Skeletal muscle tissue (tissue), 3 donors: ENCODE measurements at regions not wholly inside any gene's neighbourhood (a gene's known extent, or its start where the extent isn't known, plus 50 kb on each side); places are given as distances from the start of the nearest gene placed in this dataset.
A peak's percentile ranks its signal among the peaks of the same experiment; 100 is the strongest.
"Not testable (repeated sequence)": the region's sequence is repeated elsewhere in the genome, so short reads cannot be mapped to it uniquely, and the experiment has no call there.

Experiments
- H3K27ac ChIP-seq: one replicate; pipeline ENCODE4 v1.7.0; 2013; ENCODE audit warnings: mild to moderate bottlenecking, low read depth, low read length, inconsistent platforms
- H3K27me3 ChIP-seq, 3 donors: one replicate each; pipeline ENCODE4 v1.7.0; 2013; ENCODE audit warnings: low read length in 3 of 3; ENCODE audit not compliant: control insufficient read depth in 3 of 3, insufficient read depth in 3 of 3
- H3K36me3 ChIP-seq, 3 donors: one replicate each; pipeline ENCODE4 v1.7.0; 2013; ENCODE audit warnings: low read length in 3 of 3; ENCODE audit not compliant: control insufficient read depth in 3 of 3, insufficient read depth in 3 of 3
- H3K4me1 ChIP-seq, 3 donors: one replicate each; pipeline ENCODE4 v1.7.0; 2013; ENCODE audit warnings: low read length in 3 of 3, mild to moderate bottlenecking in 3 of 3; ENCODE audit not compliant: control insufficient read depth in 3 of 3, insufficient read depth in 3 of 3
- H3K4me3 ChIP-seq, 3 donors: one replicate each; pipeline ENCODE4 v1.7.0; 2013; ENCODE audit warnings: low read length in 3 of 3
- H3K9ac ChIP-seq, 3 donors: one replicate each; pipeline ENCODE4 v1.7.0; 2013; ENCODE audit warnings: low read length in 3 of 3, mild to moderate bottlenecking in 3 of 3, moderate library complexity in 2 of 3, low read depth in 1 of 3
- H3K9me3 ChIP-seq, 3 donors: one replicate each; pipeline ENCODE4 v1.7.0; 2013; ENCODE audit warnings: low read length in 3 of 3; ENCODE audit not compliant: control insufficient read depth in 3 of 3
- donor health status: Osteomylitis.

- H3K9ac ChIP-seq, H3K27me3 ChIP-seq, H3K4me1 ChIP-seq, H3K27ac ChIP-seq, H3K9me3 ChIP-seq, H3K36me3 ChIP-seq, H3K4me3 ChIP-seq: not testable (repeated sequence)
Observed at GRCh38 chr1:118511922-118512321, 326.9 kb upstream of the SPAG17 start.

- Histone ChIP-seq H3K27me3 (no peaks in the 10 kb centered on the region), H3K9ac (peak overlapping the region in 1 of 3 donors; percentile 29), H3K9me3 (no peaks in the 10 kb centered on the region), H3K27ac (peak overlapping the region; percentile 45), H3K4me1 (peaks cover 13 to 20% (median 16%) of the 10 kb centered on the region in 3 donors), H3K36me3 (no peaks in the 10 kb centered on the region), H3K4me3 (no peak overlapping the region)
Observed at GRCh38 chr1:118504867-118505266, 319.8 kb upstream of the SPAG17 start.

GRCh38 chr1:118504221-118504644 is 319.2 kb upstream of the SPAG17 start:
- Histone ChIP-seq H3K9me3 (no peaks in the 10 kb centered on the region), H3K4me1 (peaks cover 13 to 20% (median 16%) of the 10 kb centered on the region in 3 donors), H3K27ac (peak overlapping the region; percentile 45), H3K4me3 (peak overlapping the region in 1 of 3 donors; percentile 1), H3K36me3 (no peaks in the 10 kb centered on the region), H3K27me3 (no peaks in the 10 kb centered on the region), H3K9ac (peak overlapping the region in 1 of 3 donors; percentile 27)

- Histone ChIP-seq H3K4me1 (peaks cover 13 to 20% (median 16%) of the 10 kb centered on the region in 3 donors), H3K4me3 (no peak overlapping the region), H3K27ac (peak overlapping the region; percentile 45)
Observed at GRCh38 chr1:118503752-118504151, 318.7 kb upstream of the SPAG17 start.

GRCh38 chr1:118494998-118495397 is 310.0 kb upstream of the SPAG17 start:
- H3K27me3 ChIP-seq = no peaks in the 10 kb centered on the region
- no peaks in the 10 kb centered on the region for H3K4me1 ChIP-seq
- no peaks in the 10 kb centered on the region for H3K36me3 ChIP-seq
- H3K9me3 ChIP-seq = no peaks in the 10 kb centered on the region
- H3K4me3 ChIP-seq = no peak overlapping the region
- no peak overlapping the region for H3K9ac ChIP-seq
- H3K27ac ChIP-seq = no peak overlapping the region

More at GRCh38 chr1:118503752-118504151, 318.7 kb upstream of the SPAG17 start:
- Histone ChIP-seq H3K9me3 (no peaks in the 10 kb centered on the region), H3K27me3 (no peaks in the 10 kb centered on the region), H3K36me3 (no peaks in the 10 kb centered on the region), H3K9ac (peak overlapping the region in 1 of 3 donors; percentile 27)

GRCh38 chr1:118488787-118489186 is 303.8 kb upstream of the SPAG17 start:
- H3K9me3 ChIP-seq = no peaks in the 10 kb centered on the region
- no peaks in the 10 kb centered on the region for H3K36me3 ChIP-seq
- no peak overlapping the region for H3K9ac ChIP-seq
- no peak overlapping the region for H3K4me3 ChIP-seq
- H3K27ac ChIP-seq = no peak overlapping the region
- no peaks in the 10 kb centered on the region for H3K27me3 ChIP-seq
- peaks cover 0 to 2% (median 0%) of the 10 kb centered on the region in 3 donors for H3K4me1 ChIP-seq

- H3K27me3 ChIP-seq = no peaks in the 10 kb centered on the region
- no peak overlapping the region for H3K9ac ChIP-seq
- no peaks in the 10 kb centered on the region for H3K9me3 ChIP-seq
- no peak overlapping the region for H3K4me3 ChIP-seq
- no peak overlapping the region for H3K27ac ChIP-seq
- peaks cover 0 to 2% (median 0%) of the 10 kb centered on the region in 3 donors for H3K4me1 ChIP-seq
- no peaks in the 10 kb centered on the region for H3K36me3 ChIP-seq
Observed at GRCh38 chr1:118487932-118488331, 302.9 kb upstream of the SPAG17 start.

GRCh38 chr1:118487091-118487490 is 302.1 kb upstream of the SPAG17 start:
- Histone ChIP-seq H3K27ac (no peak overlapping the region), H3K9me3 (no peaks in the 10 kb centered on the region), H3K36me3 (no peaks in the 10 kb centered on the region), H3K27me3 (no peaks in the 10 kb centered on the region), H3K9ac (no peak overlapping the region), H3K4me3 (no peak overlapping the region), H3K4me1 (peaks cover 0 to 2% (median 0%) of the 10 kb centered on the region in 3 donors)

GRCh38 chr1:118486199-118486598 is 301.2 kb upstream of the SPAG17 start:
- Histone ChIP-seq H3K4me1 (peaks cover 0 to 2% (median 0%) of the 10 kb centered on the region in 3 donors), H3K36me3 (no peaks in the 10 kb centered on the region), H3K27ac (no peak overlapping the region), H3K9ac (no peak overlapping the region), H3K4me3 (no peak overlapping the region), H3K9me3 (no peaks in the 10 kb centered on the region), H3K27me3 (no peaks in the 10 kb centered on the region)

- no peaks in the 10 kb centered on the region for H3K36me3 ChIP-seq
- H3K9ac ChIP-seq = no peak overlapping the region
- H3K4me3 ChIP-seq = no peak overlapping the region
- no peaks in the 10 kb centered on the region for H3K27me3 ChIP-seq
- H3K27ac ChIP-seq = no peak overlapping the region
- H3K4me1 ChIP-seq = peaks cover 0 to 2% (median 0%) of the 10 kb centered on the region in 3 donors
- H3K9me3 ChIP-seq = no peaks in the 10 kb centered on the region
Observed at GRCh38 chr1:118485757-118486156, 300.7 kb upstream of the SPAG17 start.
